ENCODE measurements at regions not wholly inside any gene's neighbourhood (a gene's known extent, or its start where the extent isn't known, plus 50 kb on each side); places are given as distances from the start of the nearest gene placed in this dataset.

DNA sequence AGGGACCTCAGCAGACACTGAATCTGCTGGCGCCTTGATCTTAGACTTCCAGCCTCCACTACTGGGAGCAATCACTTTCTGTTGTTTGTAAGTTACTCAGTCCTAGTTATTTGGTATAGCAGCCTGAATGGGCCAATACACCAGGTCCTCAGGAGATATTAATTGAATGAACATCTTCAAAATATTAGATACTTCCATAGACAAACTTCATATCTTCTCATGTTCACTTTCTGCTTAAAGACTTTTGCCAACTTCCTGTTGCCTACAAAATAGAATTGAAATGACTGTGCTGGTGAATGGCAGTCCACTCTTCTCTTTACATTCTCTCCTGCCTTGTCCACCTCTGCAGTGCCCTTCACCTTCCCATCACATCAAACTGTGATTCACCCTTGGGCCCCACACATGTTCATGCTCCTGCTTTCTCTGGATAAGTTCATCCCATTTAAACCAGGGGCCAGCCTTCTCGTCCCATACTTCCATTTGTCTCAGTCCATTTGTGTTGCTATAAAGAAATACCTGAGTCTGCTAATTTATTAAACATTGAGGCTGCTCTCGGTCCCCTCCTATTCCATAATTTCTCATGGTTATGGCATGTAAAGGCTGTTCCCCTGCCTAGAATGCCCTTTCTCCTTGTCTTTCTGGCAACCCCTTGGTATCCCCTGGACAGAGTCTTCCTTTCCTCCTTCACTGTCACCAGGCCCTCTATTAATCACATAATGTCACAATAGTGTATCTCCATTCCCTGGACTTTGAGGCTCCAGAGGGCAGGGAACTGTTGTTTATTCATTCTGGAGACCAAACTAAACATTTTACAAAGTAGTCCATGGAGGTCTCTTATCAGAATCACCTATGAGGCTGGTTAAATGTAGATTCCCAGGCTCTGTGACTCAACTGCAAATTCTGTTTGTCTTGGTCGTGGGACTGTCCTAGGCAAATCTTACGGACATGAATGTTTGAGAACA lies 148.3 kb upstream of the TMEM170B start:
- H3K9me3 ChIP-seq (ENCODE audit: low read length), result no peaks in the 10 kb centered on the region
- H3K4me1 ChIP-seq (ENCODE audit: insufficient read depth, low read length), result no peaks in the 10 kb centered on the region
- no peak overlapping the region for H3K27ac ChIP-seq (ENCODE audit: low read depth, low read length)
- no peak overlapping the region for H3K4me3 ChIP-seq (ENCODE audit: low read depth in 1 of 2, low read length in 2 of 2)
- H3K27me3 ChIP-seq (ENCODE audit: control insufficient read depth in 1 of 2, insufficient read depth in 2 of 2, low read length in 2 of 2), result no peaks in the 10 kb centered on the region
- H3K9ac ChIP-seq (ENCODE audit: low read length), result no peak overlapping the region
- H3K36me3 ChIP-seq (ENCODE audit: insufficient read depth, low read length), result no peaks in the 10 kb centered on the region

- Histone ChIP-seq H3K36me3 (ENCODE audit: insufficient read depth, low read length) (no peaks in the 10 kb centered on the region), H3K27ac (ENCODE audit: low read depth, low read length) (no peak overlapping the region), H3K9ac (ENCODE audit: low read length) (no peak overlapping the region), H3K9me3 (ENCODE audit: low read length) (no peaks in the 10 kb centered on the region), H3K4me3 (ENCODE audit: low read depth in 1 of 2, low read length in 2 of 2) (no peak overlapping the region), H3K4me1 (ENCODE audit: insufficient read depth, low read length) (no peaks in the 10 kb centered on the region), H3K27me3 (ENCODE audit: control insufficient read depth in 1 of 2, insufficient read depth in 2 of 2, low read length in 2 of 2) (no peaks in the 10 kb centered on the region)
Observed at GRCh38 chr6:11387707-11388430, 149.7 kb upstream of the TMEM170B start.

DNA sequence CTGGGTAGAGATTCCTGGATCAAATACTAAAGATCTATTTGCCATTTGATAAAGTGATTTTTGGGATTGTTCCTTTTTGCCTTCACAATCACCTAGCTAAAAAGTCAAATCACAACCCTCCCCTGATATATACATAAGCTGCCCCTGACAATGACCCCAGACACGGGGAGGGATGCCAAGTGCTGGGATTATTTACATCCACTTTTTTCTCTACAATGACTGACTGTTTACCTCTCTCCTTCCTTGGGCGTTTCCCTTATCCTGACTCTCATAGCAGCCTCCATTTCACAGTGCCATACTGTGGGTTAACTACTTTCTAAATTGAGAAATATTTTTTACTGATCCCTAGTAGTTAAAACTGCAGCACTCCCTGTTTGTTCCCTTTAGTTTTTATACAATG lies 150.8 kb upstream of the TMEM170B start:
- H3K9ac ChIP-seq (ENCODE audit: low read length), result no peak overlapping the region
- no peaks in the 10 kb centered on the region for H3K36me3 ChIP-seq (ENCODE audit: insufficient read depth, low read length)
- no peaks in the 10 kb centered on the region for H3K27me3 ChIP-seq (ENCODE audit: control insufficient read depth in 1 of 2, insufficient read depth in 2 of 2, low read length in 2 of 2)
- no peaks in the 10 kb centered on the region for H3K4me1 ChIP-seq (ENCODE audit: insufficient read depth, low read length)
- H3K9me3 ChIP-seq (ENCODE audit: low read length), result no peaks in the 10 kb centered on the region
- no peak overlapping the region for H3K4me3 ChIP-seq (ENCODE audit: low read depth in 1 of 2, low read length in 2 of 2)
- H3K27ac ChIP-seq (ENCODE audit: low read depth, low read length), result no peak overlapping the region

DNA sequence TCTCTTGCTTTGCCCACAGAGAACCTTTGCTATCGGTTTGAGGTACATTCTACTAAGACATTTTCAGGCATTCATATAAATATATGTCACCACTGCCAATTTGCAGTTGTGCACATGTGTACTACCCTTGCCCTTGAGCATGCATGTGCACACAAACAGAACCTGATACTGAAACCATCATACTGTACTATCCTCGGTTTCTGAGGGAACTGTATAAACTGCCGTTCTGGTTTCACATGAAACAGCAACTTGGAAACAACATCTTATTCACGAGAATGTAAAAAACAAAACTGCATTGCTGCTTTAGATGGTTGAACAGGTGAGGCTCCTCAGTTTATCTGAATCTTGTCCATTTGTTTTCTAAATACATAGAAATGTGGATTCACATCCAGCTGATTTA lies 151.2 kb upstream of the TMEM170B start:
- Histone ChIP-seq H3K27me3 (ENCODE audit: control insufficient read depth in 1 of 2, insufficient read depth in 2 of 2, low read length in 2 of 2) (no peaks in the 10 kb centered on the region), H3K4me3 (ENCODE audit: low read depth in 1 of 2, low read length in 2 of 2) (no peak overlapping the region), H3K4me1 (ENCODE audit: insufficient read depth, low read length) (no peaks in the 10 kb centered on the region)

GRCh38 chr6:11384531-11385309 lies 152.3 kb upstream of the NEDD9 start:
- Histone ChIP-seq H3K4me3 (ENCODE audit: low read depth in 1 of 2, low read length in 2 of 2) (no peak overlapping the region), H3K27me3 (ENCODE audit: control insufficient read depth in 1 of 2, insufficient read depth in 2 of 2, low read length in 2 of 2) (no peaks in the 10 kb centered on the region), H3K4me1 (ENCODE audit: insufficient read depth, low read length) (no peaks in the 10 kb centered on the region), H3K9ac (ENCODE audit: low read length) (no peak overlapping the region), H3K27ac (ENCODE audit: low read depth, low read length) (no peak overlapping the region), H3K9me3 (ENCODE audit: low read length) (no peaks in the 10 kb centered on the region), H3K36me3 (ENCODE audit: insufficient read depth, low read length) (no peaks in the 10 kb centered on the region)

More for the DNA sequence above, 151.2 kb upstream of the TMEM170B start:
- H3K9me3 ChIP-seq (ENCODE audit: low read length), result no peaks in the 10 kb centered on the region
- no peak overlapping the region for H3K27ac ChIP-seq (ENCODE audit: low read depth, low read length)
- H3K9ac ChIP-seq (ENCODE audit: low read length), result no peak overlapping the region
- no peaks in the 10 kb centered on the region for H3K36me3 ChIP-seq (ENCODE audit: insufficient read depth, low read length)

DNA sequence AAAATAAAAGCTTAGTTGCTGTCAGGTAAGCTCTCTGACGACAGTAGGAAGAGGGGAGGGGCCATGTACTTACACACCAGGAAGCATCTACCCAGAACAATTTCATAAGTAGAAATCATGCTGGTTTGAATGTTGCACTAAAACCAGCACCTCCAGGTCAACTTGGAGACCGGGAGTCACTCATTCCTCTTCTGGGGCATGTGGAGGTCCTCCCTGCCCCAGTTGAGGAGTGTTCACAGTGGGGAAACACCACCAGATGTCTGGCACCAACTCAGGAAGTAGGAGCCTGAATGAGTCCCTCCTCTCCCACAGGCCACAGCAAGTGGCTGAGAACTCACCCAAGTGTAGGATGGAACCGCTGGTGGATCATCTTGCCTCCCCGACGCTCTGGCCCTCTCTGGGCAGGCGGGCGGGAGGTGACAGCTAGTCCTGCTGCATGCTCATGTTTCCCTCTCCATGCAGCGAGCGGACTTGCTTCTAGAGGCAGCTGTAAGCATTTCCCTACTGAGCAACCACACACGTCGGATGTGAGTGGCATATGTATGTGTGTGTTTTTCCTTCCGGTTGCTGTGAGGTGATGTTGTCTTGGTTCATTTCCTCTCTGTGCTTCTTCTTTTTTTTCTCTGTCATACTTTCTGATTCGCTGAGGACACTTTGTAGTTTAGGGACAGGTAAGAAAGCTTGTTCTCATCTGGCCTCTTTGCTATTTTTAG lies 149.5 kb upstream of the NEDD9 start:
- Histone ChIP-seq H3K27ac (ENCODE audit: low read depth, low read length) (no peak overlapping the region), H3K4me1 (ENCODE audit: insufficient read depth, low read length) (no peaks in the 10 kb centered on the region), H3K4me3 (ENCODE audit: low read depth in 1 of 2, low read length in 2 of 2) (no peak overlapping the region), H3K9me3 (ENCODE audit: low read length) (no peaks in the 10 kb centered on the region), H3K9ac (ENCODE audit: low read length) (no peak overlapping the region), H3K27me3 (ENCODE audit: control insufficient read depth in 1 of 2, insufficient read depth in 2 of 2, low read length in 2 of 2) (no peaks in the 10 kb centered on the region), H3K36me3 (ENCODE audit: insufficient read depth, low read length) (no peaks in the 10 kb centered on the region)

DNA sequence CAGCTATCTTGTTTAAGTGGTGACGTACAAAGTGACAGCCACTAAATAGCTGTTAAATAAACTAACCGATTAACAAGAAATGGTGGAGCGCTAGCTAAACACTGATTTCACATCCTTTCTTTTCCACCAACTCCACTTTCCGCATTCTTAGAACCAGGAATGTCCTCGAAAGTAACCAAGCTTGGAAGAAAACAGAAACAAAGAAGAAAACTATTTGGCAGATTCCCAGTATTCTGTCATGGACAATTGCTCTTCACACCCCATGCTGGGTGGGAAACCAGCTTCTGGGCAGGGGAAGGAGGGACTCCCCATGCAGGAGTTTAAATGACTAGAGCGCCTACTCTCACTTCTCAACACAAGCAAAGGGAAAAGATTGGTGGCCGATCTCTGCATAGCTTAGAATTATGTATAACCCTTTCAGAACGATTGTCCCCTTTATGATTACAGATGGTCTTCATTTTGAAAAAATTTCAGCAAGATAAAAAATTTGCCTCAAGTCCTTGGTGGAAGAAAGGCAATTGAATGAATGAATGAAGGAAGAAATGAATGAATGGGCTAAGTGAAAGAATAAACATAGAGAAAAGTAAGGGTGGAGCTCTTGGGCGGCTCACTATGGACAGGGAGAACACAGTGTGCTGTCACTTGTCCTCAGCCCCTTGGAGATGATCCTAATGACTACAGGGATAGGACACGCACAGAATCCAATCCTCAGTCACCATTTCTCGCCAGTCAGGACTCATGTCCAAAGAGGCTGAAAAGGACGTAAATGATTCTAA lies 148.7 kb upstream of the NEDD9 start:
- H3K36me3 ChIP-seq (ENCODE audit: insufficient read depth, low read length), result no peaks in the 10 kb centered on the region
- H3K27me3 ChIP-seq (ENCODE audit: control insufficient read depth in 1 of 2, insufficient read depth in 2 of 2, low read length in 2 of 2), result no peaks in the 10 kb centered on the region
- no peaks in the 10 kb centered on the region for H3K9me3 ChIP-seq (ENCODE audit: low read length)
- H3K9ac ChIP-seq (ENCODE audit: low read length), result no peak overlapping the region
- no peak overlapping the region for H3K4me3 ChIP-seq (ENCODE audit: low read depth in 1 of 2, low read length in 2 of 2)
- H3K27ac ChIP-seq (ENCODE audit: low read depth, low read length), result no peak overlapping the region
- no peaks in the 10 kb centered on the region for H3K4me1 ChIP-seq (ENCODE audit: insufficient read depth, low read length)

DNA sequence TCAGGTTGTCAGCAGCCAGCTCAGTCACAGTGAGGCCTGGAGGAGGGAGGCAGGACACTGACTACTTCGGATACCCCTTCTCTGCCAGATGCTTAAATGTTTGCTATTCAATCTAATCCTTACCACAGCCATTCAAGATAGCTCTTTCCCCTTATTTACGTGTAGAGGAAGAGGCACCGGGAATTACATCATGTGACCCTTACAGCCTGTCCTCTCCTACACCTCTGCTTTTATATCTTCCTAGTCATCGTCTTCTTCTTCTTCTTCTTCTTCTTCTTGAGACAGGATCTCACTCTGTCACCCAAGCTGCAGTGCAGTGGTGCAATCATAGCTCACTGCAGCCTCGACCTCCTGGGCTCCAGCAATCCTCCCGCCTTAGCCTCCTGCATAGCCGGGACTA lies 148.1 kb upstream of the NEDD9 start:
- Histone ChIP-seq H3K9ac (ENCODE audit: low read length) (no peak overlapping the region), H3K36me3 (ENCODE audit: insufficient read depth, low read length) (no peaks in the 10 kb centered on the region), H3K27me3 (ENCODE audit: control insufficient read depth in 1 of 2, insufficient read depth in 2 of 2, low read length in 2 of 2) (no peaks in the 10 kb centered on the region), H3K4me1 (ENCODE audit: insufficient read depth, low read length) (no peaks in the 10 kb centered on the region), H3K9me3 (ENCODE audit: low read length) (no peaks in the 10 kb centered on the region), H3K4me3 (ENCODE audit: low read depth in 1 of 2, low read length in 2 of 2) (no peak overlapping the region), H3K27ac (ENCODE audit: low read depth, low read length) (no peak overlapping the region)

- no peak overlapping the region for H3K27ac ChIP-seq (ENCODE audit: low read depth, low read length)
- H3K27me3 ChIP-seq (ENCODE audit: control insufficient read depth in 1 of 2, insufficient read depth in 2 of 2, low read length in 2 of 2), result no peaks in the 10 kb centered on the region
- no peaks in the 10 kb centered on the region for H3K9me3 ChIP-seq (ENCODE audit: low read length)
- H3K36me3 ChIP-seq (ENCODE audit: insufficient read depth, low read length), result no peaks in the 10 kb centered on the region
- no peaks in the 10 kb centered on the region for H3K4me1 ChIP-seq (ENCODE audit: insufficient read depth, low read length)
- no peak overlapping the region for H3K4me3 ChIP-seq (ENCODE audit: low read depth in 1 of 2, low read length in 2 of 2)
- H3K9ac ChIP-seq (ENCODE audit: low read length), result no peak overlapping the region
Observed at GRCh38 chr6:11379805-11380204, 147.3 kb upstream of the NEDD9 start.

GRCh38 chr6:11378639-11379038 lies 146.2 kb upstream of the NEDD9 start:
- H3K4me3 ChIP-seq (ENCODE audit: low read depth in 1 of 2, low read length in 2 of 2), result no peak overlapping the region
- no peaks in the 10 kb centered on the region for H3K27me3 ChIP-seq (ENCODE audit: control insufficient read depth in 1 of 2, insufficient read depth in 2 of 2, low read length in 2 of 2)
- H3K4me1 ChIP-seq (ENCODE audit: insufficient read depth, low read length), result no peaks in the 10 kb centered on the region

More at GRCh38 chr6:11378639-11379038, 146.2 kb upstream of the NEDD9 start:
- Histone ChIP-seq H3K9ac (ENCODE audit: low read length) (no peak overlapping the region), H3K36me3 (ENCODE audit: insufficient read depth, low read length) (no peaks in the 10 kb centered on the region), H3K27ac (ENCODE audit: low read depth, low read length) (no peak overlapping the region), H3K9me3 (ENCODE audit: low read length) (no peaks in the 10 kb centered on the region)
